ENCODE measurements at regions not wholly inside any gene's neighbourhood (a gene's known extent, or its start where the extent isn't known, plus 50 kb on each side); places are given as distances from the start of the nearest gene placed in this dataset.

DNA sequence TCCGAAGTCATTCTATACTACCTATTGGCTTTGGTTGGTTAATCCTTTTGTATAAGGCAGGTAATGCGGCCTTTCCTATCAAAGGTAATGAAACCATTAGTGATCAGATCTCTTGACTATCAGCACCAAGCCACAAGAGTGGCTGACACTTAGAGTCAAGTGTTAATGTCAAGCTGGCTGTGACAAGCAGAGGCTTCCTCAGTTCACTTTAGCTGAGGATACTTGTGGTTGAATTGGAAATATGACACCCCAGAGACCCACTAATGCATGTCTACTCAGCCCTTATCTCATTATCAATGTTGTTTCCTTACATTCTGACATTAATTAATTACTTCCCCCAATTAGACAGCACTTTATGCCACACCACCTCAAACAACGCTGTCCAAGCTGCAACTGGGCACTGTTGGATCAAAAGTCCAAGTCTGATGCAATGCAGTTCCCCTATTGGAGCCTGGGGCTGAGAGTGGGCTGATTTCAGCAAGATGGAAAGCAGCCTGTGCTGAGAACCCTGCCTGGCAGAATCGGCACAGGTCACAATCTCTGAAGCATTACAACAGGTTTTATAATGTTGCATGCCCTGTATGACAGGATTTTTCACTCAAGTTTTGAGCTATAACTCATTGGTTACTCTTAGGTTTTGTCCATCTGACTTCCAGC, 273.5 kb downstream of the COL12A1 start:
- no peak for DNase-seq (ENCODE audit: extremely low spot score in 2 of 2)
- TF ChIP-seq CTCF (IDR thresholded peaks at IDR 0.05) (no peak), POLR2A (IDR thresholded peaks at IDR 0.05) (no peak), POLR2AphosphoS5 (IDR thresholded peaks at IDR 0.05; ENCODE audit: insufficient read depth in 1 of 2, low read depth in 1 of 2) (no peak)
- Histone ChIP-seq H3K4me1 (no peaks in the 10 kb centered on the region), H3K27me3 (no peaks in the 10 kb centered on the region), H3K36me3 (no peaks in the 10 kb centered on the region), H3K27ac (no peak overlapping the region), H3K9me3 (no peaks in the 10 kb centered on the region), H3K4me3 (no peak overlapping the region)
- intact Hi-C loops (cut with DNase I) = no loop called here

DNA sequence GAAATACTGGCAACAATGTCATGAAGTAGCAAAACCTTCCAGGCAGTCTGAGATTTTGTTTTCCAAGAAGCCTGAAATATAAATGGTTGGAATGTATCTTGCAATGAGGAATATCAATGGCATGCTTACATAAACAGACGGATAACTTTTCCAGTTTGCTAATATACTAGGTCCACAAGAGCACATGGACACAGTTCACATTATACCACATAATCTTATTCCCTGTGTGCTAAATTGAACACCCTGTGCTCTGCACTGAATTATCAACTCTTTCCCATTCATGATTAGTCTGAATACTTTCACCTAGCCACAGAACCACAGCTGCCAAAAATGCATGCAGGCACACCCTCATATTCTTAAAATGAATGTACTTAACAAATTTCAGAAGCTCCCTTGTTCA, 274.3 kb downstream of the COL12A1 start:
- no peak overlapping the region for H3K27ac ChIP-seq
- no peaks in the 10 kb centered on the region for H3K36me3 ChIP-seq
- TF ChIP-seq POLR2AphosphoS5 (IDR thresholded peaks at IDR 0.05; ENCODE audit: insufficient read depth in 1 of 2, low read depth in 1 of 2) (no peak), POLR2A (IDR thresholded peaks at IDR 0.05) (no peak), CTCF (IDR thresholded peaks at IDR 0.05) (no peak)
- DNase-seq (ENCODE audit: extremely low spot score in 2 of 2) = no peak
- H3K9me3 ChIP-seq = no peaks in the 10 kb centered on the region
- H3K4me1 ChIP-seq = no peaks in the 10 kb centered on the region
- H3K27me3 ChIP-seq = no peaks in the 10 kb centered on the region
- H3K4me3 ChIP-seq = no peak overlapping the region
- intact Hi-C loops (cut with DNase I) = no loop called here

GRCh38 chr6:74928203-74928602, 277.6 kb downstream of the COL12A1 start:
- Histone ChIP-seq H3K9me3 (no peaks in the 10 kb centered on the region), H3K27ac (no peak overlapping the region), H3K36me3 (no peaks in the 10 kb centered on the region), H3K4me3 (no peak overlapping the region), H3K27me3 (no peaks in the 10 kb centered on the region), H3K4me1 (no peaks in the 10 kb centered on the region)
- TF ChIP-seq POLR2A (IDR thresholded peaks at IDR 0.05) (no peak), POLR2AphosphoS5 (IDR thresholded peaks at IDR 0.05; ENCODE audit: insufficient read depth in 1 of 2, low read depth in 1 of 2) (no peak), CTCF (IDR thresholded peaks at IDR 0.05) (no peak)
- intact Hi-C loops (cut with DNase I) = no loop called here
- no peak for DNase-seq (ENCODE audit: extremely low spot score in 2 of 2)

DNA sequence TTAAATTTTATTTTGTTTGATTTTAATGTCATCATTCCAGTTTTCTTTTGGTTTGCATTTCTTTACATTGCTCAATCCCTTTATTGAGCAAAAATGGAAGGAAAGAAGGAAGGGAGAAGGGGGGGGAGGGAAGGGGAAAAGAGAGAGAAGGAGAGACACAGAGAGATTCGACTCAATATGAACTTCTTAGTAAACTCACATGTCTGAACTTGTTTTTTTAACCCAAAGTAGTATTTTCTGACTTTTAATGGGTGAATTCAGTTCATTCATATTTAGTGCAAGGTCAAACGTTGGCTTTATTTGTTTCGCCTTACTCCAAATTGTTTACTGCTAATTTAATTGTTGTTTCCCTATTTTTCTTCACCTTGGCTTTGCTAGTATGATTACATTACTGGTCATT, 278.6 kb downstream of the COL12A1 start:
- no peak overlapping the region for H3K27ac ChIP-seq
- H3K9me3 ChIP-seq = no peaks in the 10 kb centered on the region
- H3K36me3 ChIP-seq = no peaks in the 10 kb centered on the region
- H3K27me3 ChIP-seq = no peaks in the 10 kb centered on the region
- DNase-seq (ENCODE audit: extremely low spot score in 2 of 2) = no peak
- intact Hi-C loops (cut with DNase I) = no loop called here
- no peak for TF ChIP-seq POLR2AphosphoS5 (IDR thresholded peaks at IDR 0.05; ENCODE audit: insufficient read depth in 1 of 2, low read depth in 1 of 2)
- no peak overlapping the region for H3K4me3 ChIP-seq
- H3K4me1 ChIP-seq = no peaks in the 10 kb centered on the region

DNA sequence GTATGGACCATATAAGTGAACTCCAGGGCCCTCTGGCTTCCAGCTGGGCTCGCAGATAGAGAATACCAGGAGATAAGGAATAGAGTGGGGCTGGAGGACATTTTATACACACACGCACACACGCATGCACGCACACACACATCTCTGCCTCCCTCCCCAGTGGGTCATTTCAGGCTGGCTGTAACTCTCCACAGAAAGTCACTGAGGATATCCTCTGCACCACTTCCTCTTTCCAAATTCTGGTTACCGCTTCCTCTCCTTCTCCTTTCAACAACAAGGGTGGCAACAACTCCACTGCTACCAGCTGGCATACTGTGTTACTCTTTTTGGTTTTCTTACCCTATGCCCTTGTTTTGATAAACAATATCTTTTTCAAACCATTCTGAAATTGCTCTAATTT, 280.2 kb downstream of the COL12A1 start:
- H3K27me3 ChIP-seq = no peaks in the 10 kb centered on the region
- H3K9me3 ChIP-seq = no peaks in the 10 kb centered on the region
- H3K27ac ChIP-seq = no peak overlapping the region
- H3K36me3 ChIP-seq = no peaks in the 10 kb centered on the region
- no peak for DNase-seq (ENCODE audit: extremely low spot score in 2 of 2)
- H3K4me1 ChIP-seq = no peaks in the 10 kb centered on the region
- TF ChIP-seq CTCF (IDR thresholded peaks at IDR 0.05) = no peak
- intact Hi-C loops (cut with DNase I) = no loop called here
- H3K4me3 ChIP-seq = no peak overlapping the region

Measured in vagina (tissue), 2 donors.